ENCODE measurements at regions not wholly inside any gene's neighbourhood (a gene's known extent, or its start where the extent isn't known, plus 50 kb on each side); places are given as distances from the start of the nearest gene placed in this dataset.

DNA sequence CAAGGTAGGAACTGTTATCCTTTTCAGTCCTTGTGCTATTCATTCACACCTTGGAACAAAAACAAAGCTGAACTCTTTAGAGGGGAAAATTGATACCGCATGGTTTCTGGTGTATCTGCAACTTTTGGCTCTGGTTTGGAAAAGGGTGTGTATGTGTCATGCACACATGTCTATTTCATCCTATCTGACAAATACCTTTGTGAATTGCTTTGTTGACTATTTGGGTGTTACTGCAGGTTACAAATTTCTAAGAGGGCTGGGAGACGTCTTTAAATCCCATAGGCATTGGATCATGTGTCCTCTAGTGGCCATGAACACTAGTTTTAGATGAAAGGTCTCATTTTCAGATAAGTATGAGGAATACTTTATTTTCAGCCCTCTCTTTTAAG, 59.9 kb upstream of the IFNG-AS1 start:
- no peak overlapping the region for H3K27ac Mint-ChIP-seq

DNA sequence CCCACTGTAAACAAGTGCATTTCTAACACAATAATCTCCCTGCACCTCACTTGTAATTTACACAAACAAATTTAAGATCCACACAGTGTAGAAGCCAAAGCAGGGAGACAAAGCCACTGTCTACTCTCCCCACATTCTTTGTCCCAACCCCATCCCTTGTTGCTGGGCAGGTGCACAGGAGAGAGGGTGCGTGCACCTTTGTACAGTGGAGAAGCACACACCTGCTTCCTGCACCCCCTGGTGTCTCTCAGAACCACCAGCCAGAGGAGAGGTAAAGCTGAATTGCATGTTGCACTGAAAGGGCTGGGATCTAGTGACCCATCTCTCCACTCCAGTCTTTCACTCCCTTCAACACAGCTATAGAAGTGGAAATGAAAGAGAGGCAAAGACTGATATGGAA, 51.4 kb upstream of the IFNG-AS1 start:
- ChIA-PET CTCF (no interaction called here), POLR2A (no interaction called here)
- H3K9me3 Mint-ChIP-seq: no peaks in the 10 kb centered on the region
- no peaks in the 10 kb centered on the region for H3K36me3 Mint-ChIP-seq (ENCODE audit: low read depth)
- H3K27ac Mint-ChIP-seq: no peak overlapping the region
- H3K27me3 Mint-ChIP-seq: peaks cover 6% of the 10 kb centered on the region
- DNase-seq: peak; percentile 7
- no peaks in the 10 kb centered on the region for H3K4me1 Mint-ChIP-seq
- no peak overlapping the region for H3K4me3 Mint-ChIP-seq

More for the DNA sequence above, 59.9 kb upstream of the IFNG-AS1 start:
- POLR2A ChIA-PET: no interaction called here
- H3K4me3 Mint-ChIP-seq: no peak overlapping the region
- no peaks in the 10 kb centered on the region for H3K9me3 Mint-ChIP-seq
- H3K27me3 Mint-ChIP-seq: no peaks in the 10 kb centered on the region
- no peaks in the 10 kb centered on the region for H3K36me3 Mint-ChIP-seq (ENCODE audit: low read depth)
- no peak for DNase-seq
- peaks cover 9% of the 10 kb centered on the region for H3K4me1 Mint-ChIP-seq
- CTCF ChIA-PET: interaction anchor here (0.6 kb wide), 1 partner anchor 1624 kb away, joined by 4 read pairs; no protein-coding TSS in a partner anchor
